ENCODE measurements at regions not wholly inside any gene's neighbourhood (a gene's known extent, or its start where the extent isn't known, plus 50 kb on each side); places are given as distances from the start of the nearest gene placed in this dataset.
A peak's percentile ranks its signal among the peaks of the same experiment; 100 is the strongest.

- no peak for DNase-seq (ENCODE audit: low read depth, low spot score)
Measured at GRCh38 chr20:57791178-57791962, 81.6 kb upstream of the PMEPA1 start.

GRCh38 chr20:57790176-57790575 lies 80.4 kb upstream of the PMEPA1 start:
- DNase-seq (ENCODE audit: low read depth, low spot score): no peak

GRCh38 chr20:57788936-57789613 lies 79.3 kb upstream of the PMEPA1 start:
- DNase-seq (ENCODE audit: low read depth, low spot score): no peak

- no peak for DNase-seq (ENCODE audit: low read depth, low spot score)
Measured at GRCh38 chr20:57787990-57788781, 78.4 kb upstream of the PMEPA1 start.

GRCh38 chr20:57787151-57787989 lies 77.6 kb upstream of the PMEPA1 start:
- no peak for DNase-seq (ENCODE audit: low read depth, low spot score)

- DNase-seq (ENCODE audit: low read depth, low spot score): no peak
Measured at GRCh38 chr20:57786304-57786932, 76.6 kb upstream of the PMEPA1 start.

GRCh38 chr20:57785720-57786119 lies 75.9 kb upstream of the PMEPA1 start:
- DNase-seq (ENCODE audit: low read depth, low spot score): no peak

GRCh38 chr20:57785061-57785460 lies 75.2 kb upstream of the PMEPA1 start:
- no peak for DNase-seq (ENCODE audit: low read depth, low spot score)

- no peak for DNase-seq (ENCODE audit: low read depth, low spot score)
Measured at GRCh38 chr20:57783956-57784837, 74.4 kb upstream of the PMEPA1 start.

- no peak for DNase-seq (ENCODE audit: low read depth, low spot score)
Measured at GRCh38 chr20:57783196-57783595, 73.4 kb upstream of the PMEPA1 start.

- DNase-seq (ENCODE audit: low read depth, low spot score): peak; percentile 34
Measured at GRCh38 chr20:57782631-57783041, 72.8 kb upstream of the PMEPA1 start.

GRCh38 chr20:57781901-57782300 lies 72.1 kb upstream of the PMEPA1 start:
- no peak for DNase-seq (ENCODE audit: low read depth, low spot score)

- no peak for DNase-seq (ENCODE audit: low read depth, low spot score)
Measured at GRCh38 chr20:57780906-57781305, 71.1 kb upstream of the PMEPA1 start.

GRCh38 chr20:57780398-57780797 lies 70.6 kb upstream of the PMEPA1 start:
- DNase-seq (ENCODE audit: low read depth, low spot score): no peak

- peak; percentile 61 for DNase-seq (ENCODE audit: low read depth, low spot score)
Measured at GRCh38 chr20:57779401-57780003, 69.7 kb upstream of the PMEPA1 start.

GRCh38 chr20:57777911-57778310 lies 68.1 kb upstream of the PMEPA1 start:
- no peak for DNase-seq (ENCODE audit: low read depth, low spot score)

- no peak for DNase-seq (ENCODE audit: low read depth, low spot score)
Measured at GRCh38 chr20:57774951-57775350, 65.1 kb upstream of the PMEPA1 start.

GRCh38 chr20:57774111-57774880 lies 64.5 kb upstream of the PMEPA1 start:
- no peak for DNase-seq (ENCODE audit: low read depth, low spot score)

All from ELF-1 (cell line).